ELR (cell line): ENCODE measurements at regions not wholly inside any gene's neighbourhood (a gene's known extent, or its start where the extent isn't known, plus 50 kb on each side); places are given as distances from the start of the nearest gene placed in this dataset.
"Not testable (repeated sequence)": the region's sequence is repeated elsewhere in the genome, so short reads cannot be mapped to it uniquely, and the experiment has no call there.

ENCODE experiments used
- DNase-seq: peaks from one replicate; pipeline ENCODE4 v3.0.0-alpha.2; 2015; ENCODE audit warnings: low read depth

DNA sequence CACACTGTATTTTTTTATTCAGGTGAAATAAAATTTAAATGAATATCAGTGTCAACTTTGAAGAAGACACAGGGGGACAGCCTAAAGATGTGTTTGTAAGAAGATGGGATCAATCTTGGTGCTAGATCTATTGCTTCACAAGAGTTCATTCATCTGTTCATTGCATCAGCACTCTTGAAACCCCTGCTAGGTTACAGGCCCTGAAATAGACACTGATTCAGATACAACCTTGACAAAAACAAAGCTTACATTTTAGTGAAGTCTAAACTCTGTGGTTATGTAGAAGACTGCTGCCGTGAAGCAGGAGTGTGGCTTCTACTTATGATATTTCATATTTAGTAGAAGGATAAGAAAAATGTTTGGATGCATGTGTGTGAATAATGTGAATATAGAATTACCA is 215.9 kb upstream of the LRRC61 start:
- DNase-seq, result not testable (repeated sequence)

DNA sequence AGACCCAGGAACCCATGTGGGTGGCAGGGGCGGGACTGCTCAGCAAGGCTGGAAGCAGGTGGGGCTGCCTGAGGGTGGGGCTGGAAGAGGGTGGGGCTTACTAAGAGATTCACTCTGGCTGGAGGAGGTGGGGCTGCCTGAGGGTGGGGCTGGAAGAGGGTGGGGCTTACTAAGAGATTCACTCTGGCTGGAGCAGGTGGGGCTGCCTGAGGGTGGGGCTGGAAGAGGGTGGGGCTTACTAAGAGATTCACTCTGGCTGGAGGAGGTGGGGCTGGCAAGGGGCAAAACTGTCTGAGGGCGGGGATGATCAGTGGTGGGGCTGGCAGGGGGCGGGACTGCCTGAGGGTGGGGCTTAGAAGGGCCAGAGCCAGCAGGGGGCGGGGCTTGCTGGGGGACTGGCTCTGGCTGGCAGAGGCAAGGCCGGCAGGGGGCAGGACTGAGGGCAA is 212.8 kb upstream of the LRRC61 start:
- peak; percentile 8 for DNase-seq

DNA sequence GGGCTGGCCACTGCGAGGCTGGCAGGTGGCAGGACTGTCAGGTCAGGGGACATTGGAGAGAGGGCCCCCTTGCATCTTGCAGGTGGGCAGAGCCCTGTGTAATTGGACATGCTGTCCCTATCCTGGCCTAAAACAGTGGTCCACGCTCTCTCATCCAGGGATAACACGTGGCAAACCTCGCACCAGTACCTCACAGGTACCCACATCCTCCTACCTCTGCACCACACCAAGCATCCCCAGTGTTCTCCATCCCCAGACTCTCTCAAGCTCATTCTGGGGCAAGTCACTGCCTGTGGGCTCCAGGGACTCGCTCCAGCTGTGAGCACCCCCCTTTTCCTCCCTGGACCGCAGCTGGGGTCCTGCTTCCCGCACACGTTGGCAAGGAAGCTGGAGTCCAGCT is 212.3 kb upstream of the LRRC61 start:
- DNase-seq, result not testable (repeated sequence)

DNA sequence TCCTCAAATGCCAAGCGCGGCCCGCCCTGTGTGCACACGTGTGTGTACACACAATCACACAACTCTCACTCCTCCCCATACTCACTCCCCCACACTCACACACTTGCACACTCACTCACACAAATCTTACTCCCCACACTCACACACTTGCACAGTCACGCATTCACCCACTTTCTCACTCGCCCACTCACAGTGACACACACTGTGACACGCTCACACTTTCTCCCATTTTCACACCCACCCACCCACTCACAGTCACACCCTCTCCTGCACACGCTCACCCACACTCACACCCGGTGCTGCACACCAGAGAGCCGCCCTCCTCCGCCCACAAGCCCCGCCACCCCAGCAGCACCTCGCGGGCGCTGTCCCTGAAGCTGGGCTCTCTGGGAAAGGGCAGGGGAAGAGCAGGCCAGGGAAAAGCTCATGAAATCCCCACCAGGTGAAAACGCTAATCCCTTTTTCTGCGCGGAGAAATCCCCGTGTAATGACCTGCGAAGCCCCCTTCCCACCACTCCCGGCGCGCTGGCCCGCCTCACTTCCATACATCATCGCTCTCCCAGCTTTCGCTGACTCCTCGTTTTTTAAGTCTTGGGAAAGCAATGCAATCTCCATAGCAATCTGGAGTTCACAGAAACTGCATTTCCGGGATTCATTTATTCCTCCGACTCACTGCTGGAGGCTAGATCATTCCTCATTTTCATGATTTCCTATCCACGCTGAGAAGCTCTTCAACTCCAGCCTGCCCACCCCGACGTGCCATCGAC is 211.6 kb upstream of the LRRC61 start:
- DNase-seq, result not testable (repeated sequence)

DNA sequence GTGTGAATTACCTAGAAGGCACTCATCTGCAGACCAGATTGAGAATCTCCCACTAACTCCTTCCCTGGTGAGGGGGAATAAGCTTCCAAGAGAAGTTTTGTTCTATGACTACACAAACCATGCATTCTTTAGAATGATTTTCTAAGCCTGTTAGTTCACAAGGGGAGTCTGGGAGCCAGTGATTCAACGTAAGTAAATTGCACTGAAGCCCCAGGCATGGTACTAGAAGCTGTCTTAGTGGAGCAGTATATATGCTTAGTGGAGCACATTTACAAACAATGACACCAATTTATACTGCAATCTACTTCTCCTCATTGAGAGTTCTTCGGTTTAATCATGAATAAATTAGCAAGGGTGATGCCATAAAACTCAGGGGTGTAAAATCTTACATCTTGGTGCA is 209.9 kb upstream of the LRRC61 start:
- not testable (repeated sequence) for DNase-seq

DNA sequence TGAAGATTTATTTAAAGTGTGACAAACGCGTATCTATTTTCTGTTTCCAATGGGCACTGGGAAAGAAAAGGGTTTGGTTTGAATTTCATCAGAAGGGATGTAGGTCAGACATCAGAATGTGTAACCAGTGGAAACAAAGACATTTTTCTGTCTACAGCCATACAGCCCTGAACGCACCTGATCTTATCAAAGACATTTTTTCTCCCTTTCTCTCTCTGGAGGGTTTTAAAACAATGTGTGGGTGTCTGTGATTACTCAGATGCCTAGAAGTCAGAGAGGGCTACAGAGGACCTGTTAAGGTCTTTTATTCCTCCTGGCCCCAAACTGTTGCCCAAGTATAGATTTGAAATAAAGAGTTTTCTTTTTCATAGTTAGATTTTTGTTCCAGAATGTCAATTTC is 208.6 kb upstream of the LRRC61 start:
- DNase-seq, result not testable (repeated sequence)

DNA sequence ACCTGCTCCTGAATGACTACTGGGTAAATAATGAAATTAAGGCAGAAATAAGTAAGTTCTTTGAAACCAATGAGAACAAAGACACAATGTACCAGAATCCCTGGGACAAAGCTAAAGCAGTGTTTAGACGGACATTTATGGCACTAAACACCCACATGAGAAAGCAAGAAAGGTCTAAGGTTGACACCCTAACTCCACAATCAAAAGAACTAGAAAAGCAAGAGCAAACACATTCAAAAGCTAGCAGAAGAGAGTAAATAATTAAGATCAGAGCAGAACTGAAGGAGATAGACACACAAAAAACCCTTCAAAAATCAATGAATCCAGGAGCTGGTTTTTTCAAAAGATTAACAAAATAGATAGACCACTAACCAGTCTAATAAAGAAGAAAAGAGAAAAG is 203.2 kb upstream of the LRRC61 start:
- not testable (repeated sequence) for DNase-seq

DNA sequence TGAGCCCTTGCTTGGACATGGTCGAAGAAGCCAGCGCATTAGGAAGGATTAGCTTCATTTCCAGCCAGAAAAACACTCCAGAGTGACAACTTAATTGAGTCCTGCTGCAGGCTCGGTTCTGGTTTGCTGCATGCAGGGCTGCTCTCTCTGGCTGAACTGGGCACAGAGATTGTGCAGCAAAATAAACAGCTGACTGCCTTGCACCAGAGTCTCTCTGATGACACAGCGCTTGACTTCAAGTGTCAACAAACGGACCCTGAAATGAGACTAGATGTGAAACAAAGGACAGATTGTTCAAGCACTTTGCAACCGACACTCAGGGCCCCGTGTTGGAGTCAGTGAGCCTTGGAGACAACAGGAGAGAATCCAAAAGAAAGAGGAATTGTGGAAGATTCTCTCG is 197.3 kb upstream of the LRRC61 start:
- not testable (repeated sequence) for DNase-seq

DNA sequence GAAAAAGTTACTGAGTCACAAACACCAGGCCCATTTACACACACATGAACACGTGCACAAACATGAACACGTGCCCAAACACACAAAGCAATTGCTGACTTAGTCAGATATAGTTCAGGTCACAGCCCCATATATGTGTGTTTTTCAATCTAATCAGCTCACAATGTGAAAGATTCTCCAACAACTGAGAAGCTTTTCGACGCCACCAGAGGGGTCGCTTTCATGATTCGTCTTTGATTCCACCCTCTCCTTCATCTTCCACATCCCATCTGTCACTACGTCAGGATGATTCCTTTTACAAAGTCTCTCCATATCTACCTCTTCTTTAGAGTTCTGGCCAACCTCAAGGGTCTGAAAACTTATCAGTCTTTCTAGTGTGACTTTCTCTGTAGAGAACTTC is 188.7 kb upstream of the LRRC61 start:
- not testable (repeated sequence) for DNase-seq

DNA sequence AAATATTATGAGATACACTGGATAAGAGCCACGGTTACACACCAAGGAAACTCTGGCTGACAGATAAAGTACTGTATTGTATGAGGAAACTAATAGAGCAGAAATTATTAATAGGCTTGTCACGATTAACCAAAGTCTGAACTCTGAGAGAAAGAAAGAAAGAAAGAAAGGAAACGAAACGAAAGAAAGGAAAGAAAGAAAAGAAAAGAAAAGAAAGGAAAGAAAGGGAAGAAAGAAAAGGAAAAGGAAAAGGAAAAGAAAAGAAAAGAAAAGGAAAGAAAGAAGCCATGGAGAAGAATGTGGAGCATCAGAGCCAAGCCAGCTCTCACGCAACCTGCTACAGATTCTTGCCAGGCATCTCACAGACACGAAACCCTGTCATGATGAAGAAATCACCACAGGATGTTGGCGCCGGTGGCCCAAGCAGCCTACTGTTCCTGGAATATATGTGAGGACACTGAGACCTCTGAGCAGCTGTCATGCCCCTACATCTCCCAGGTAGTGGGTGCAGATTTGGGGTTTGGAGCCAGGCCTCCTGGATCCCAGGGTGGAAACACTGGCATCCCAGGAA is 187.4 kb upstream of the LRRC61 start:
- not testable (repeated sequence) for DNase-seq

DNA sequence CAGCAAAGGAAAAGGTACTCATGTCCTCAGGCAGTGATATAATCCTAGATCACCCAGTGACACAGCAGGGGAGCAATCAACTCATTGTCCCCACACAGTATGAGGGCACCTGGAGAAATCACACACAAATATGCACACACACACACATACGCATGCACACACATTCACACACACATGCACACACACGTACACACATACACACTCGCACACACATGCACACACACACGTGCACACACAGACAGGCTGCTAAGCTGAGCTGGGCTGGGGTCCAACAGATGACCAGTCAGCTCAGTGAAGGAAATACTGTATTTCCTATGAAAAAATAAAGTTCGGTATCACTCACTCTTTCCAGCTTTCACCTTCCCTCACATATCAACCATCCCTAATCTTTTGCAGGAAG is 183.3 kb upstream of the LRRC61 start:
- not testable (repeated sequence) for DNase-seq

DNA sequence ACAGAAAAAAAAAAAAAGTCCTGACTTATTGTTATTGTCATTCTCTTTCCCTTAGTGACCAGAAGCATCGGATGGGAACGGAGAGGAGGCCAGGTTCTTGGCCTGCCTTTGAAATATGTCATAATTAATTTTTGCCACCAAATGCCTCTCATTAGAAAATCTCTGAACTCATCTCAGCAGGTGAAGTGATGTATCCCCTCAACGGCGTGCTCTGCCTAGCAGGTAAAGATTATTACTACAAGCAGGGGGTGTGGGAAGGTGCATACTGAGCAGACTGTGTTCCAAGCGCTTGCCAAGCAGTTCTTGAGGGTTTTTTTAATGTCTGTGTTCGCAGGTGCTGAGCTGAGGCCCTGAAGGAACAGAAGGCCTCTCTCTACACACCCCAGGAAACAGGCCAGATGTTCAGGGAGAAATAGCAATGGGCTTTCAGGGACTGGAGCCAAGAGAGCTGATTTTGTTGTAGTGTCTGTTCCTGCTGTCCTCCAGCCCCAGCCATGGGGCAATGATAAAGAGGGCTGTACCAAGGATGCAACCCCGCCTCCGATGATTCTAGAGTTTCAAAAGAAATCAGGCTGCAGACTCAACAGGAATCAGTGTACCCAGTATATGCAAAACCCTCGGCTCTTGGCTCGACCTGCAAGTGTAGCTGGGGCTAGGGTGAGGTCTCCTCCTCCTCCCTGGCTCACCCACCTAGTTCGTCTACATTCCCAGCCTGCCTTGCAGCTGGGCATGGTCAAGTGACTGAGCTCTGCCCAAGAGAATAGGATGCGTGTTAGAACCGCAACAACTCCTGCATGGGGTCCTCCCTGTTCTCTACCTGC is 181.4 kb upstream of the LRRC61 start:
- DNase-seq, result not testable (repeated sequence)

DNA sequence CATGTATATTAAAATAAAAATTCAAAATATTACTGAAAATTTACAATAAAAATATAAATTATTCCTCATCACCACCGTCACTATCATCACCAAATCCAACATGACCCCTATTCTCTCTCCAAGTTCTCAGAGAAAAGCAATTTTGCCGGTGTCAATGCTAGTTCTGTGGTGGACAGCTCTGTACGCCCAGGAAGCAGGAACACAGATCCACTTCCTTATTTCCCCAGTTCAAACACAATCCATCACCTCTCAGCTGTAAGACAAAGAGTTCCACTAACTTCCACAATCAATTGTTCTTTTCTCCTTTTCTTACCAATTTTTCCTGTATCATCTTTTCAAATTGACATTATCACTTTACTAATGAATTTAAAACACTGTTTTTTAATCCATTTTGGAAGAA is 177.0 kb upstream of the LRRC61 start:
- DNase-seq, result not testable (repeated sequence)

DNA sequence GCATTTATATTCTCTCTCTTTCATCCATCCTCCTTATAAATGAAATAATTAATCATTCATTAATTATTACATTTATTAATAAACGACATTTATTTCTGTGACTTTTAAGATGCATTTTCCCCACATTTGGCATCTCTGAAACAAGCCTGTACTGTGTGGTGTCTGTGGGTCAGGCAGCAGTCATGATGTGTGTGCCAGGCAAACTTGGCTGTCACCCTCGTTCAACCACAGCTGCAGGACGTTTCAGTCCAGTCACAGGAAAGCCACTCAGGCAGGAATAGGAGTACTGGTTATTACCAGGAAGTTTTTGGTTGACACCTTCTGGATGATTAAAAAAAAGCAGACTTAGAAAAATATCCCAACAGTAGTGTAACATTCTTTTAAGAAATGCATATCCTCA is 175.6 kb upstream of the LRRC61 start:
- DNase-seq, result not testable (repeated sequence)

DNA sequence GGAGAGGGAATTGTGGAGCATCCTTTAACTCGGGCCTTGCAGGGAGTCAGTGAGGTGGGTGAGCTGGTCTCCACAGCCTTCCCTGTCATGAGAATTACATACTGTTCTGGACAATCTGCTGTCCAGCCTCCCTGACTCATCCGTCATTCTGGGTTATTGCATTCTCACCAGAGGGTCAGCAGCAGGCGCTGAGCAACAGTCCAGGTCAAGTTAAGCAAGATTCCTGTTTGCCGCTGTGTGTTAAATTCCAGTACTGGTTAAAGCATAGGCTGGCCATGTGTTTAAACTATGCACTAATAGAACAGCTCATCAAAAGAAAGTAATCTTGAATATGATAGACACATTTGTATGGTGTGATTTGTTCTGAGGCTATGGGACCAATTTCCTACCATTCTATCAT is 167.1 kb upstream of the LRRC61 start:
- DNase-seq, result not testable (repeated sequence)

DNA sequence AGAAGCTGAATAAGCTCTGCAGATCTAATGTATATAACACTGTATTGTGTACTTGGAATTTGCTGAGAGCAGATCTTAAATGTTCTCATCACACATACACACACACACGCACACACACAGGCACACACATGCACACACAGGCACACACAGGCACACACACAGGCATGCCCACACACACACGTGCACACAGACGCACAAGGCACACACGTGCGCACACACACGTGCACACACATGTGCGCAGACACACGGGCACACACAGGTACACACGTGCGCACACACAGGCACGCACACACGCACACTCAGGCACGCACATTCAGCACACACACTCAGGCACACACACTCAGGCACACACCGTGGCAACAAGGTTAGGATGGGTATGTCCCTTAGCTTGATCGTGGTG is 164.5 kb upstream of the LRRC61 start:
- DNase-seq, result not testable (repeated sequence)

DNA sequence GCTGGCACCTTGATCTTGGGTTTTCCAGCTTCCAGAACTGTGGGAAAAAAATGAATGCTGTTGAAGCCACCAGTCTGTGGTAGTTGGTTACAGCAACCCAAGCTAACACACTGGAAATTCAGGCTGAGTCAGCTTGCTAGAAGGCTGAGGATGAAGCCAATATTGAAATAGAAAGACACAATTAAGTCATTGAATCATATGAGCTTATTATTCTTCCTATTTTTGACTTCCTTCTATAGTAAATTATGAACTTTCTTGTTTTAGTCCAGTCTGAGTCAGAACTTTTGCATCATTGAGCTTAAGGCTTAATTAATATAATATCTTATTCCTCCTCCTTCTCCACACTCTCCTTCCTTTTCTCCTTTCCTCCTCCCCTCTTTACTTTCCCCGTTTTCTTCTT is 153.6 kb upstream of the LRRC61 start:
- not testable (repeated sequence) for DNase-seq

DNA sequence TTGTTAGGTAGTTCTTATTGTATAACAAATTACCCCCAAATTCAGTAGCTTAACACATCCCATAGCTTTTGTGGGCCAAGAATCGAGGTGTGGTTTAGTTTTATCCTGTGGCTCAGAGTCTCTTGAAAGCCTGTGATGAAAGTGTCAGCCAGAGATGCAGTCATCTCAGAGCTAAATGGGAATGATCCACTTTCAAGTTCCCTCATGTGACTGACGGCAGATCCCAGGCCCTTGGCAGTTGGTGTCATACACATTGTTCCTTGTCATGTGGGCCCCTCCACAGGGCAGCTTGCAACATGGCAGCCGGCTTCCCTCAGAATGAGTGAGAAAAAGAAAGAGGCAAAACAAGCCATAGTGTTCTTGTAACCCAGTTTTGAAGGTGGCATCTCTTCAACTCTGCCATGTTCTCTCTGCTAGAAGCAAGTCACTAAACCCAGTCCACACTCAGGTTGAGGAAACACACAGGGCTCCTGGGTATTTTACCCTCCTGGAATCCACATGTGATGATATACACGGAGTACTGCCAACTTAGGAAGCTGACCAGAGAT is 153.1 kb upstream of the LRRC61 start:
- DNase-seq, result not testable (repeated sequence)

DNA sequence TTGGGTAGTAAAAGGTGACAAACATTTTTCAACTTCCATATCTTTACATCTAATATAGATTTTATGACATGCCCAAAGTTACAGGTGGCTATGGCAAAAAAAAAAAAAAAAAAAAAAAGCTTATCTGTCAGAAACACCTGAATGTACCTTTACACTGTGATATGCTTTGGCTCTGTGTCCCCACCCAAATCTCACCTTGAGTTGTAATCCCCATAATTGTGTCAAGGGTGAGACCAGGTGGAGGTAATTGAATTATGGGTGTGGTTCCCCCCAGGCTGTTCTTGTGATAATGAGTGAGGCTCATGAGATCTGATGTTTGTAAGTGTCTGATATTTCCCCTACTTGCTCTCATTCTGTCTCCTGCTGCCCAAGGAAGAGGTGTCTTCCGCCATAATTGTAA is 139.6 kb upstream of the LRRC61 start:
- not testable (repeated sequence) for DNase-seq

DNA sequence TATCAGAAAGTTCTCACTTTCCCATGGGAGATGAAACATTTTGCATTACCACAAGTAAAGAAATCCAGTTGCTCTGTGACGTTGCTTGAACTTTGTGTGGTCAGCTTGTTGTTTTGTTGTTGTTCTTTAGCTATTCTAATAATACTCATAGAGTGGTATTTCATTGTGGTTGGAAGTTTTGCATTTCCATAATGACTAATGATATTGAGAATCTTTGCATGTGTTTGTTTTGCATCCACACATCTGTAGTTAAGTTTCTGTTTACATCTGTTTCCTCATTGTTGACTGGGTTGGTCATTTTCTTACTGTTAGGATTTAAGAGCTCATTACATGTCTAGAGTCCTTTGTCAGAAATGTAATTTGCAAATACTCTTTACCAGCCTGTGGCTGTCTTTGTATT is 133.2 kb upstream of the LRRC61 start:
- peak; percentile 0 for DNase-seq

DNA sequence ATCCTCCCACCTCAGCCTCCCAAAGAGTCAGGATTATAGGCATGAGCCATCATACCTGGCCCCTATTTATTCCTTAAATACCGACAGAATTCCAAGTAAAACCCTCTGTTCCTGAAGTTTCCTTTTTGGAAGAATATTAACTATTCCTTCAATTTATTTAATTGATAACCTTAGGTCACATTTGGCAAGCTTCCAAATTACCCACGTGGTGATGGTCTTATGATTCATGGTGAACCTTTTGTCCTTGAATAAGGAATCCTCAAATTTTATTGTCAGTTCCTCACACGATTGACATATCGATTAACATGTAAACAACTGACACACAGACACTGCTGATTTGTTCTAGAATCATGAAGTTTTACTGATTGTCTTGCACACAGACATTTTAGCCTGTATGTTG is 130.6 kb upstream of the LRRC61 start:
- DNase-seq, result not testable (repeated sequence)

DNA sequence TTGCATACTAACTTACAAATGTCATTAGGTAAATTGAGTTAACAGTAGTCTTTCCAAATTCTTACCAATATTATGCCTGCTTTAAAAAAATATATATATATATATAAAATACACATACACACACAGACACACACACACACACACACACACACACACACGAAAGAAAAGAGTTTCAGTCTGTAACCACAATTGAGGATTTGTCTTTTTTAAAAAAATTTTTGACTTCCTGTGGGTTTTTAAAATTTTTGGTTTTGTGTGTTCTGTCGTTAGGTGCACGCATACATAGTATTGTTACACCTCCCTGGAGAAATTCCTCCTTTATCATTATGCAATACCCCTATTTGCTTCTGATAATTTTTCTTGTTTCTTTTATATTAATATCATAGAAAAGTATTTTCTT is 129.3 kb upstream of the LRRC61 start:
- DNase-seq, result not testable (repeated sequence)
